NCI-H2196 treated with DMSO at 0.1 percent for 48 hours (cell line): ENCODE measurements at regions not wholly inside any gene's neighbourhood (a gene's known extent, or its start where the extent isn't known, plus 50 kb on each side); places are given as distances from the start of the nearest gene placed in this dataset.
"Not testable (repeated sequence)": the region's sequence is repeated elsewhere in the genome, so short reads cannot be mapped to it uniquely, and the experiment has no call there.

Experiments used
- DNase-seq: peaks from one replicate; lab custom pipeline; 2025; ENCODE audit not compliant: unreplicated experiment; lab: John Stamatoyannopoulos, UW

DNA sequence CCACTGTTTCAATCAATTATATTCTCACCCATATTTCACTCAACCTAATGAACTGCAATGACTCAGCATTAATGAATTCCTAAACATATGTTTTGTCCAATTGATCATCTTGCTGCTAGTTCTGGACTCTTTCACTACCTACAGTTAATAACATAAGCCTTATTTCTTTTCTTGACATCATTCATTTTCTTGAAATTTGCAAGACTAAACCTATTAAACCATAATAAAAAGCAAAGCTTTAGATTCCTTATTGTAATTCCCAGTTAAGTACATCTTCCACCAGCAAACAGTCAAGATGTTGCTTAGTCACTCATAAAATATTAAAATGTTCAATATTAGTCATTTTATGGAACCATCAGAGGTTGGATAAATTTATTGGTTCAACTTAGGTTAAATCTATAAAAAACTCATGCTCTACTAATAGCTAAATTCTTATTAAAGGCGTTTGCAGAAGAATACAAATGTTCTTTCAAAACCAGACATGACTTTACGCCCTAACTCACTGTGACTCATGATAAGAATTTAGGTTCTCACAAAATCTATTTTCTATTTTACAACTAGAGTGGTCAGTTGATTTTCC lies 599.4 kb downstream of the RNF144A start:
- no peak for DNase-seq

DNA sequence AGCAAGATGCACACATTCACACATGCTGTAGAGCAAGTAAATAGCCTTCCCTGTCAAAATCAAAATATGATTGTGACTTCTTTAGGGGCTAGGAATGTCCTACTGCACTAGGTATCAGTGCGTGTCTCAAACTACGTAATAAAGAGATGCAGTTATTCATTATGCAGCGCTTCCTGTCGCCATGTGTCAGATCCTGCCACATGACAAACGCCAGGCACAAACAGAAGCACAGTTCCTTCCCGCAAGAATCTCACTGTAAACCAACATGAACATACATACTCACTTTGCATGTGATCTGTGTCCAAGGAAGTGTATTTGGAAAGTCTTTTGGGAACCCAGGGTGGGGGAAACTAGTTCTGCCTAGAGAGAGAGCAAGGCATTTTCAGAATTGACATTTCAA lies 599.9 kb downstream of the RNF144A start:
- no peak for DNase-seq

GRCh38 chr2:7517851-7518250 lies 600.6 kb downstream of the RNF144A start:
- no peak for DNase-seq

- DNase-seq, result no peak
Measured at GRCh38 chr2:7523481-7524120, 606.4 kb downstream of the RNF144A start.

DNA sequence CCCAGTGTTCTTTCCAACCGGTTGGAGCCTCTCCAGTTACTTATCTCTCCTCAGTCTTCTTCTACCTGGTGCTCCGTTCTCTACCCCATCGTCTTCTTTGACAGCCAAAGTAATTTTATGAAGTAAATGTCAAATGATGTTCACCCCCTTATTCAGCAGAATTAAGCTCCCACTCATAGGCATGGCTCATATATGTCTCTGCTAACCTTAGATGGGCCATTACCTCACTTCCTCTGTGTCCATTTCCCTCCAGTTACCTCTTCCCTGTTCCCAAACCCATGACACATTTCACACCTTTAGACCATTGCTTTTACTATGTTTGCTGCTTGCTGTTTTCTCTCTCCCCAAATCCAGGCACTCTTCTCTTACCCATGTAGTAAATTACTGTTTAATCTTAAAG lies 607.0 kb downstream of the RNF144A start:
- DNase-seq, result no peak

DNA sequence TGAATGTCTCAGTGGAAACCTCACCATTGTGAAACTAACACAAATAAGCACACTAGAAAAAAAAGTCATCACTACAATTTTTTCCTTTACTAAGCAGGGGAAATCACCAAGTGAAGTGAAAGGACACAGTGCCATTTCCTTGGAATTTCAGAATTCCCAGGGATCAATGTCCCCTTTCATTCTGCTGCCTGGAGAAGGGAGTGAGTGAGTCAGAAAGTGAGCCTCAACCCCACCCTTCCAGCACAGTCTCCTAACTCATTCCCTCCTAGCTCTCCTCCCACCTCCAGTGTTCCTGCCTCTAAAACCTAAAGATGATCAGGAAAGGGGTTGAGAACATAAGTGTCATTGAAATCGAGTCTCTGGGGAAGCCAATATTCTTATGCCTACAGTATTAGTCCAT lies 608.5 kb downstream of the RNF144A start:
- no peak for DNase-seq

DNA sequence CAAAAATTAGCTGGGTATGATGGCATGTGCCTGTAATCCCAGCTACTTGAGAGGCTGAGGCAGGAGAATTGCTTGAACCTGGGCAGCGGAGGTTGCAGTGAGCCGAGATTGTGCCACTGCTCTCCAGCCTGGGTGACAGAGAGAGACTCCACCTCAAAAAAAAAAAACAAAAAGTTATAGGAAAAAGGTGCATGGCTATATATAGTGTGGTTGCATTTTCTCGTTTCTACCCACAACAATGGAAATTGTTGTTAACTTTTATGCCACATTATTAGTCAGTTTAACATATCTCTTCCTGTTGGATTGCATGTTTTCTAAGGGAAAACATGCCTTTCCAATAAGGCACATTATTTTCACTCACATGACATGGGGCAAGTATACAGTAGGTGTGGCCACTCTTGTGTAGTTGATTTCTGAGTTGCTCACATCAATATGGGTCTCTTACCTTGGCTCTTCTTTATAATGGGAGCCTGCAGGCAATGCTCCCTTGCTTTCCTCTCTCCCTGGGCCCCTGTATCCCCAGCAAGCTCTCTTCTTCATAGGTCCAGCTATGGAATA lies 610.0 kb downstream of the RNF144A start:
- DNase-seq, result no peak

GRCh38 chr2:7530001-7530400 lies 612.8 kb downstream of the RNF144A start:
- DNase-seq, result no peak

- no peak for DNase-seq
Measured at GRCh38 chr2:7539077-7539476, 621.9 kb downstream of the RNF144A start.

GRCh38 chr2:7539760-7540159 lies 622.5 kb downstream of the RNF144A start:
- no peak for DNase-seq

- no peak for DNase-seq
Measured at GRCh38 chr2:7552825-7553570, 635.8 kb downstream of the RNF144A start.

DNA sequence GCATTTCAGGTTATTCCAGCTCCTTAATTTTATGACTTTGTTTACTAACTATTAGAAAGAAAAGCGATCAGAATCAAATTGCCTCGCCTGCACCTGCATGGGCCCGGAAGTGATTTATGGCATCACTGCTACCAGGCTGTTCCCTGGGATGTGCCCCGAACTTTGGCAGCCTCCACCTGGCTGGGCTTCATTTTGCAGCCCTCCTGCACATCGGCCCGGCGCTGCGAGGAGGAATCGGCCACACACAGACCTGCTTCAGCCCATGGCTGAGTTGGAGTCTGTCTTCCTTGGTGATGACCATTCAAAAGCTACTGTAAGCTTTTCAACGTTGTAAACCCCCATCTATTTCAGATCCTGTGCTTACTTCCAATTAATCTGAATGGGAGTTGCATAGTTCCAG lies 638.0 kb downstream of the RNF144A start:
- no peak for DNase-seq

- no peak for DNase-seq
Measured at GRCh38 chr2:7557376-7557775, 640.2 kb downstream of the RNF144A start.

- DNase-seq, result no peak
Measured at GRCh38 chr2:7559791-7560190, 642.6 kb downstream of the RNF144A start.

- DNase-seq, result no peak
Measured at GRCh38 chr2:7566382-7566881, 649.2 kb downstream of the RNF144A start.

DNA sequence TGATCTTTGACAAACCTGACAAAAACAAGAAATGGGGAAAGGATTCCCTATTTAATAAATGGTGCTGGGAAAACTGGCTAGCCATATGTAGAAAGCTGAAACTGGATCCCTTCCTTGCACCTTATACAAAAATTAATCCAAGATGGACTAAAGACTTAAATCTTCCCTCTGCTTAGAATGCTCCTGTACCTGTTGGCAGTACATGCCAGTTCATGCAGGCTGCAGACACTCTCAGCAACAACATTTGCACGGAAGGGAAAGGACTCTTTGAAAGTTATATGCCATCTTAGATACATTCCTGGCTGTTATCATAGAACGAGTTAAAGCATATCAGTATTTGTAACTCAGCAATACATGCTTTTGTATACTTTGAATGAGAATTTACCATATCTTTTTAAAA lies 649.9 kb downstream of the RNF144A start:
- not testable (repeated sequence) for DNase-seq

DNA sequence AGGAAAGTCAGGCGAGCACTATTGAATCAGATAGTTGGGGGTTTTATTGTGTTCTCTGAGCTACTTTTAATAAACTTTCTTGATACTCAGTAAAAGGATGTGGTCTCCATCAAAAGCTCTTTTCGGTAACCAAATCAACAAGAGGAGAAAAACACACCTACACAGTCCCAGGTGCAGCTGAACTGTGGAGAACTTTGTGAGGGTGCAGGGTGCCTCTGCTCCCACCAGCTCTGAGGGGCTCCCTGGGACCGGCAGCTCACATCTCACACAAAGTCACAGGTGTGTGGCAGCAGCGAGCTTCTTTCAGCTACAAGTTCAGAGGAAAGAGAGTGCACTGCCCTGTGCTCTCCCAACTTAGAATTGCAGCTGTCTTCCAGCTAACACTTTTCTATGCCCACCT lies 650.4 kb downstream of the RNF144A start:
- DNase-seq, result no peak

GRCh38 chr2:7570247-7570646 lies 653.0 kb downstream of the RNF144A start:
- DNase-seq, result no peak

DNA sequence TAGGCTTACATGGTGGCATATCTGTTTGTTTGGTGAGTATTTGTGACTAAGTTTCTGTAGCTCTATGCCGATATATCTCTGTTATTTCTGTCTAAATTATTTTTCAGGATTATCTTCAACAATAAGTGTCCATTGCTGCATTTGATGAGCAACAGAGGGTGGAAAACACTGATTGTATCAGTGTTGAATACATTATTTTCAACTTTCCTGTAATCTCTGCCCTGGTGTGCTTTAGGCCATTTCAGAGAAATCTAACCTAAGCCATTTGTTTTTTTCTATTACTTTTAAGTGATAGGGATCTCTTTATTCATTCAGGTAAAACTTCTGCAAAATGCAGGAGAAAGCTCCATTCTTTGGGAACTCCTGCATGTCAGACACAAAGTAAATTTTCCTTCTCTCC lies 654.5 kb downstream of the RNF144A start:
- DNase-seq, result no peak

- no peak for DNase-seq
Measured at GRCh38 chr2:7572450-7572849, 655.2 kb downstream of the RNF144A start.

- no peak for DNase-seq
Measured at GRCh38 chr2:7573166-7573825, 656.1 kb downstream of the RNF144A start.
